IPS-20b (cell line): ENCODE measurements at regions not wholly inside any gene's neighbourhood (a gene's known extent, or its start where the extent isn't known, plus 50 kb on each side); places are given as distances from the start of the nearest gene placed in this dataset.
"Not testable (repeated sequence)": the region's sequence is repeated elsewhere in the genome, so short reads cannot be mapped to it uniquely, and the experiment has no call there.

Experiments used
- H3K27ac ChIP-seq: one replicate; pipeline ENCODE4 v1.5.1; 2013; ENCODE audit warnings: low read length
- H3K27me3 ChIP-seq: 2 replicates; pipeline ENCODE4 v1.6.1; 2013; ENCODE audit warnings: mild to moderate bottlenecking, low read length, inconsistent platforms; ENCODE audit not compliant: insufficient read depth
- H3K36me3 ChIP-seq: 2 replicates; pipeline ENCODE4 v1.6.1; 2013; ENCODE audit warnings: low read depth, mild to moderate bottlenecking, inconsistent platforms, low read length, moderate library complexity; ENCODE audit not compliant: insufficient read depth
- H3K4me1 ChIP-seq: 2 replicates; pipeline ENCODE4 v1.6.1; 2013; ENCODE audit warnings: mild to moderate bottlenecking, control low read depth, inconsistent platforms, low read length, moderate library complexity; ENCODE audit not compliant: insufficient read depth
- H3K4me3 ChIP-seq: 2 replicates; pipeline ENCODE4 v1.5.1; 2013; ENCODE audit warnings: mild to moderate bottlenecking, low read length, inconsistent platforms
- H3K9ac ChIP-seq: 2 replicates; pipeline ENCODE4 v1.6.1; 2013; ENCODE audit warnings: low read depth, mild to moderate bottlenecking, inconsistent platforms, low read length, moderate library complexity
- H3K9me3 ChIP-seq: 2 replicates; pipeline ENCODE4 v1.6.1; 2013; ENCODE audit warnings: mild to moderate bottlenecking, low read depth, low read length, inconsistent platforms; ENCODE audit not compliant: insufficient read depth

DNA sequence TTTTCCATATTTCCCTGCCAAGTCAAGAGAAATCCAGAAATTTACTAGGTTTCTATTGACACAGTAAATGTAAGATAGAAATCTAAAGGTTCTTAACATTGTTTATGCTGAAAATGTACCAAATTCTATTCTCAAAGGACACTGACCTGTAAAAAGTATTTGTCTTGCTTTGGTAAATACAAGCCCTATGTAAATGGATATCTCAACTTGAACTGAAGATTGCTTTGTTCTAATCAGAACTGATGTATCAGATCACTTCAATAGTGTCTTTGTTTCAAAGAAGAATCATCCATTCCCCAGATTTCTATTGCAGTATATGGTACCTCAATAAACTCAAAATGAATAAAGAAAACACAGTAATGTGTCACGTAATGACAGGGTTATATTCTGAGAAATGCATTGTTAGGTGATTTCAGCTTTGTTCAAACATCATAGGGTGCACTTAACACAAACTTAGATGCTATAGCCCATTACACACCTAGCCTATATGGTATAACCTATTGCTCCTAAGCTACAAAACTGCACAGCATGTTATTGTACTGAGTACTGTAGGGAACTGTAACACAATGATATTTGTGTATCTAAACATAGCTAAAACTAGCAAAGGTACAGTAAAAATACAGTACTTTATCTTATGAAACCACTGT is 143.5 kb upstream of the NECTIN3 start:
- Histone ChIP-seq H3K36me3 (no peaks in the 10 kb centered on the region), H3K27me3 (no peaks in the 10 kb centered on the region), H3K4me3 (no peak overlapping the region), H3K9ac (no peak overlapping the region), H3K4me1 (no peaks in the 10 kb centered on the region), H3K27ac (no peak overlapping the region), H3K9me3 (no peaks in the 10 kb centered on the region)

- Histone ChIP-seq H3K27me3 (no peaks in the 10 kb centered on the region), H3K27ac (no peak overlapping the region), H3K9ac (no peak overlapping the region), H3K9me3 (no peaks in the 10 kb centered on the region), H3K4me1 (no peaks in the 10 kb centered on the region), H3K36me3 (no peaks in the 10 kb centered on the region), H3K4me3 (no peak overlapping the region)
Observed at GRCh38 chr3:110929816-110930215, 141.8 kb upstream of the NECTIN3 start.

- Histone ChIP-seq H3K27ac (no peak overlapping the region), H3K27me3 (no peaks in the 10 kb centered on the region), H3K9me3 (no peaks in the 10 kb centered on the region), H3K4me1 (no peaks in the 10 kb centered on the region), H3K36me3 (no peaks in the 10 kb centered on the region), H3K4me3 (no peak overlapping the region), H3K9ac (no peak overlapping the region)
Observed at GRCh38 chr3:110932567-110932966, 139.0 kb upstream of the NECTIN3 start.

GRCh38 chr3:110933821-110934426 is 137.7 kb upstream of the NECTIN3 start:
- H3K9me3 ChIP-seq, result no peaks in the 10 kb centered on the region
- no peaks in the 10 kb centered on the region for H3K4me1 ChIP-seq

GRCh38 chr3:110938629-110939028 is 133.0 kb upstream of the NECTIN3 start:
- Histone ChIP-seq H3K27ac (no peak overlapping the region), H3K4me3 (no peak overlapping the region)

More at GRCh38 chr3:110933821-110934426, 137.7 kb upstream of the NECTIN3 start:
- Histone ChIP-seq H3K9ac (no peak overlapping the region), H3K36me3 (no peaks in the 10 kb centered on the region), H3K27ac (no peak overlapping the region), H3K4me3 (no peak overlapping the region), H3K27me3 (no peaks in the 10 kb centered on the region)

DNA sequence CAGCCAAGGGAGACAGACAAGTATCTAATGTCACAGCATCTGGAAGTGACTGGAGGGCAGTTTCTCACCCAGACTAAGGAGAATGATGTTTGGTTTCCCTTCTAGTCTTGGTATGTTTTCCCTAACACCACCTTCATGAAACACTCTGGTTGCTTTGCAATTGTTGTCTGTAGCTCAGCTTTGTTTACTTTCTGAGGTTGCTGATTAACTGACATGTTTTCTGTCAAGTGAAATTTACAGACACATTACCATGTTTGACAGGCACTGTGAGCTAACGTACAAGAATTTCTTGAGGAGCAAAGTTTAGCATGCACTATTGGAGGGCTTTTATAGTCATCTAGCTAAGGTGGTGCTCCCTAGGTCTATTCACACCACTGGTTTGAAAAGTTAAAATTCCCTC is 131.6 kb upstream of the NECTIN3 start:
- Histone ChIP-seq H3K9ac (no peak overlapping the region), H3K4me3 (no peak overlapping the region), H3K4me1 (no peaks in the 10 kb centered on the region), H3K9me3 (peaks cover 4% of the 10 kb centered on the region; the same call in 1 of the 2 replicates), H3K27me3 (no peaks in the 10 kb centered on the region), H3K27ac (no peak overlapping the region), H3K36me3 (no peaks in the 10 kb centered on the region)

More at GRCh38 chr3:110938629-110939028, 133.0 kb upstream of the NECTIN3 start:
- H3K9me3 ChIP-seq, result no peaks in the 10 kb centered on the region
- no peaks in the 10 kb centered on the region for H3K36me3 ChIP-seq
- H3K27me3 ChIP-seq, result no peaks in the 10 kb centered on the region
- no peak overlapping the region for H3K9ac ChIP-seq
- H3K4me1 ChIP-seq, result no peaks in the 10 kb centered on the region

DNA sequence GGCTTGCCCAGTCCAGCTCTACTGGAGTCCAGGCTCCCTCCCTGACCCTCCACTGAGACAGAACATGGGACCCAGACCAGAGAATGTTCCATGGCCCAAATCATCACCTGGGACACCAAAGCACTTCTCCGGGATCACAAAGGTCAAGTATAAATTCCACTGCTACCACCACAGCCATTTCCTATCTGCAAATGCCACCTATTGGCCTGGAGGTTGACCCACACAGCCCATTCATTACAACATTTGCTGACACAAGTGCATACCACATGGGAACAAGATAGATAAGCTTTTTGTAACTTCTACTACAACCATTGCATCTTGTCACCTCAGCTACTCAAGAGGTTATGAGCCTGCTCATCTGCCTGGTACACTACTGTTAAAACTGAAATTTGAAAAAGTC is 126.8 kb upstream of the NECTIN3 start:
- Histone ChIP-seq H3K27ac (no peak overlapping the region), H3K4me3 (no peak overlapping the region), H3K4me1 (no peaks in the 10 kb centered on the region), H3K36me3 (no peaks in the 10 kb centered on the region), H3K9ac (no peak overlapping the region), H3K9me3 (peaks cover 38% of the 10 kb centered on the region), H3K27me3 (no peaks in the 10 kb centered on the region)

- H3K9me3 ChIP-seq, result peaks cover 56% of the 10 kb centered on the region
- no peak overlapping the region for H3K27ac ChIP-seq
- no peaks in the 10 kb centered on the region for H3K27me3 ChIP-seq
- no peaks in the 10 kb centered on the region for H3K4me1 ChIP-seq
- H3K36me3 ChIP-seq, result no peaks in the 10 kb centered on the region
- no peak overlapping the region for H3K4me3 ChIP-seq
- H3K9ac ChIP-seq, result no peak overlapping the region
Observed at GRCh38 chr3:110946810-110947209, 124.8 kb upstream of the NECTIN3 start.

DNA sequence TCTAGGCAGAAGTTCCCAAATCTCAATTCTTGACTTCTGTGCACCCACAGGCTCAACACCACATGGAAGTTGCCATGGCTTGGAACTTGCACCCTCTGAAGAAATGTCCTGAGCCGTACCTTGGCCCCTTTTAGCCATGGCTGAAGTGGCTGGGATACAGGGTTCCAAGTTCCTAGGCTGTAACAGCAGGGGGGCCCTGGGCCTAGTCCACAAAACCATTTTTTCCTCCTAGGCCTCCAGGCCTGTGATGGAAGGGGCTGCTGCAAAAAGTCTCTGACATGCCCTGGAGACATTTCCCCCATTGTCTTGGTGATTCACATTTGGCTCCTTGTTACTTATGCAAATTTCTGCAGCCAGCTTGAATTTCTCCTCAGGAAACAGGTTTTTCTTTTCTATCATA is 122.4 kb upstream of the NECTIN3 start:
- not testable (repeated sequence) for H3K9ac ChIP-seq, H3K36me3 ChIP-seq, H3K4me1 ChIP-seq, H3K27me3 ChIP-seq, H3K4me3 ChIP-seq, H3K27ac ChIP-seq
- H3K9me3 ChIP-seq, result peaks cover 56% of the 10 kb centered on the region

DNA sequence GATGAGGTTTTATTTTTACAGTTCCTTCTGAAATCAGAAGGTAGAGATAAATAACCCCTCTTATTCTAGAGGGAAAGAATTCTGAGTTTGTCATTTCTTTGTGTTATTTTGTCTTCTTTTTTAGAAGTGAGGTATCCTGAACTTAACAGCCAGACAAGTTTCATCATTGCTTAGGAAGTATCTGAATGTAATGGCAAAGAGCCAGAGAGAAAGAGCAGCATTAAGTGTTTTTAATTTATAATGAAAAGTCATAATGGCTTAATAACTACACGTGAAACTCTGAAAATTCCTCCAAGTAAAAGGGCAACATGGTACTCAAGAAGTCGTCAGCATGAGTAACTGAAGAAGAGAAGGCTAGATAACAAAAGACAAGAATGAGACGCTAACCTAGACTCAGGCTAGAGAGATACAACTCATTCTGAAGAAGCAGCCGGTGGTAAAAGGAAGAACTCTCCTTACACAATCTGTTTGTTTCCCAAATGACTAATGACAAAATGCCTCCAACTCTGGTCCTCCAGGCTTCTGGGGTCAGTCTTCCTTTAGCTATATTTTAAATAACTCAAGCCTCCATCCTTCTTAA is 116.2 kb upstream of the NECTIN3 start:
- H3K4me3 ChIP-seq, result no peak overlapping the region
- H3K36me3 ChIP-seq, result no peaks in the 10 kb centered on the region
- H3K9me3 ChIP-seq, result peaks cover 13% of the 10 kb centered on the region
- no peaks in the 10 kb centered on the region for H3K27me3 ChIP-seq
- no peak overlapping the region for H3K27ac ChIP-seq
- no peaks in the 10 kb centered on the region for H3K4me1 ChIP-seq
- H3K9ac ChIP-seq, result no peak overlapping the region

DNA sequence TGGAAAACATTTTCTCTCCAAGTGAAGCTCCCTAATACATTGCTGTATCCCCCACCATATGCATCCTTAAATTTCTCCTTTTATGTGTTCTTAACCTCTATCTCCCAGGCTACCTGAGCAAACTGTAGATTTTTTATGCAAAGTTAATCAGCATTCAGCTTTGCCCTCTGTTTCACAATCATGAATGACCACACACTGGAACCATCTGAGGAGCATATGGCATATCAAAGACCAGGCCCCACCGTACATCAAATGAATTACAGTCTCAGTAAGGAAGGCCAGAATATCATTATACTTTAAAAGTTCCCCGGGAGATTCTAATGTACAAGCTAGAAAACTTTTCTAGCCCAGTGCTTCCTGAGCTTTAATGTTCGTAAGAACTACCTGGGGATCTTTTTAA is 115.5 kb upstream of the NECTIN3 start:
- no peaks in the 10 kb centered on the region for H3K4me1 ChIP-seq
- no peaks in the 10 kb centered on the region for H3K27me3 ChIP-seq
- H3K36me3 ChIP-seq, result no peaks in the 10 kb centered on the region
- no peak overlapping the region for H3K27ac ChIP-seq
- no peak overlapping the region for H3K4me3 ChIP-seq
- H3K9ac ChIP-seq, result no peak overlapping the region
- H3K9me3 ChIP-seq, result peaks cover 6% of the 10 kb centered on the region
